WTC11 (cell line): ENCODE measurements at regions not wholly inside any gene's neighbourhood (a gene's known extent, or its start where the extent isn't known, plus 50 kb on each side); places are given as distances from the start of the nearest gene placed in this dataset.
A peak's percentile ranks its signal among the peaks of the same experiment; 100 is the strongest.

Experiments used
- ATAC-seq: fragments of 200-7000 bp; cut with Tn5 transposase; 2 replicates; pipeline ENCODE4 v1.10.0; 2021; ENCODE audit warnings: mild to moderate bottlenecking, moderate library complexity
- CTCF ChIA-PET: fragments of 300-600 bp; sonication (Branson Sonifier 250); formaldehyde crosslinking; loops from one replicate; lab custom pipeline; 2021; ENCODE audit warnings: antibody characterized with exemption; lab: Charles Lee
- POLR2A ChIA-PET: fragments of 350-600 bp; sonication (Branson Sonifier 250); formaldehyde crosslinking; loops from one replicate; lab custom pipeline; 2021; ENCODE audit warnings: antibody characterized with exemption; lab: Charles Lee
- DNase-seq: peaks from one replicate; pipeline ENCODE4 v3.0.0; 2021; ENCODE audit warnings: low spot score
- H3K27ac Mint-ChIP-seq: 2 replicates; pipeline ENCODE4 v1.8.0; 2021; ENCODE audit warnings: mixed read lengths
- H3K27me3 Mint-ChIP-seq: 2 replicates; pipeline ENCODE4 v1.8.0; 2021; ENCODE audit warnings: low read depth, mild to moderate bottlenecking, moderate library complexity, mixed read lengths
- H3K36me3 Mint-ChIP-seq: 2 replicates; pipeline ENCODE4 v1.8.0; 2021; ENCODE audit warnings: mixed read lengths
- H3K4me1 Mint-ChIP-seq: 2 replicates; pipeline ENCODE4 v1.8.0; 2022; ENCODE audit warnings: mixed read lengths
- H3K4me3 Mint-ChIP-seq: 2 replicates; pipeline ENCODE4 v1.8.0; 2021; ENCODE audit warnings: mild to moderate bottlenecking, moderate library complexity, mixed read lengths
- H3K9me3 Mint-ChIP-seq: 2 replicates; pipeline ENCODE4 v1.8.0; 2021; ENCODE audit warnings: mixed read lengths
- ATF6 ChIP-seq: sonication (generic); formaldehyde crosslinking; IDR thresholded peaks from 2 replicates; pipeline ENCODE4 v1.8.1; 2023; ENCODE audit warnings: mild to moderate bottlenecking, missing genetic modification reagents
- CREB1 ChIP-seq: sonication (generic); formaldehyde crosslinking; IDR thresholded peaks from 2 replicates; pipeline ENCODE4 v1.8.0; 2023; ENCODE audit warnings: mild to moderate bottlenecking, missing genetic modification reagents
- ELF4 ChIP-seq: sonication (generic); formaldehyde crosslinking; IDR thresholded peaks from 2 replicates; pipeline ENCODE4 v1.8.1; 2022; ENCODE audit warnings: low read depth, mild to moderate bottlenecking, moderate library complexity, missing genetic modification reagents
- FOXJ3 ChIP-seq: sonication (generic); formaldehyde crosslinking; IDR thresholded peaks from 2 replicates; pipeline ENCODE4 v1.9.0; 2021; ENCODE audit warnings: missing genetic modification reagents, mild to moderate bottlenecking, borderline replicate concordance
- GTF2I ChIP-seq: fragments of 250-450 bp; sonication (Bioruptor Pico); conservative IDR thresholded peaks from 2 replicates; pipeline ENCODE4 v1.4.0; 2021; ENCODE audit warnings: mild to moderate bottlenecking
- IRF2 ChIP-seq: sonication (generic); formaldehyde crosslinking; IDR thresholded peaks from 2 replicates; pipeline ENCODE4 v1.8.0; 2022; ENCODE audit warnings: low read depth, missing genetic modification reagents, borderline replicate concordance
- JAZF1 ChIP-seq: fragments of 250-450 bp; sonication (Bioruptor Pico); IDR thresholded peaks from 2 replicates; pipeline ENCODE4 v1.9.0; 2021; ENCODE audit warnings: moderate library complexity, mild to moderate bottlenecking, inconsistent platforms
- NR2C2 ChIP-seq: sonication (generic); formaldehyde crosslinking; IDR thresholded peaks from 2 replicates; pipeline ENCODE4 v1.8.0; 2022; ENCODE audit warnings: mild to moderate bottlenecking, missing genetic modification reagents
- RORB ChIP-seq: fragments of 250-450 bp; sonication (Bioruptor Pico); IDR thresholded peaks from 2 replicates; pipeline ENCODE4 v1.9.0; 2021; ENCODE audit warnings: mild to moderate bottlenecking
- SMAD4 ChIP-seq: sonication (generic); formaldehyde crosslinking; IDR thresholded peaks from 2 replicates; pipeline ENCODE4 v1.8.0; 2022; ENCODE audit warnings: mild to moderate bottlenecking, missing genetic modification reagents
- SOX15 ChIP-seq: fragments of 250-450 bp; sonication (Bioruptor Pico); IDR thresholded peaks from 2 replicates; pipeline ENCODE4 v1.9.0; 2021; ENCODE audit warnings: mild to moderate bottlenecking
- SP1 ChIP-seq: sonication (generic); formaldehyde crosslinking; conservative IDR thresholded peaks from 2 replicates; pipeline ENCODE4 v1.8.1; 2022; ENCODE audit warnings: missing genetic modification reagents
- TP53 ChIP-seq: sonication (generic); formaldehyde crosslinking; IDR thresholded peaks from 2 replicates; pipeline ENCODE4 v1.8.1; 2023; ENCODE audit warnings: mild to moderate bottlenecking, missing genetic modification reagents
- USF2 ChIP-seq: sonication (generic); formaldehyde crosslinking; IDR thresholded peaks from 2 replicates; pipeline ENCODE4 v1.8.1; 2023; ENCODE audit warnings: mild to moderate bottlenecking, missing genetic modification reagents, moderate library complexity
- ZBTB21 ChIP-seq: sonication (generic); formaldehyde crosslinking; IDR thresholded peaks from 2 replicates; pipeline ENCODE4 v1.8.1; 2023; ENCODE audit warnings: mild to moderate bottlenecking, missing genetic modification reagents, borderline replicate concordance
- ZNF121 ChIP-seq: sonication (generic); formaldehyde crosslinking; IDR thresholded peaks from 2 replicates; pipeline ENCODE4 v1.8.0; 2023; ENCODE audit warnings: missing genetic modification reagents
- ZNF317 ChIP-seq: sonication (generic); formaldehyde crosslinking; IDR thresholded peaks from 2 replicates; pipeline ENCODE4 v1.8.1; 2023; ENCODE audit warnings: low read depth, mild to moderate bottlenecking, moderate library complexity, missing genetic modification reagents, borderline replicate concordance
- ZNF423 ChIP-seq: fragments of 250-450 bp; sonication (Bioruptor Pico); IDR thresholded peaks from 2 replicates; pipeline ENCODE4 v2.1.2; 2022; ENCODE audit warnings: mild to moderate bottlenecking, moderate library complexity
- ZSCAN18 ChIP-seq: fragments of 250-450 bp; sonication (Bioruptor Pico); IDR thresholded peaks from 2 replicates; pipeline ENCODE4 v2.1.2; 2022; ENCODE audit warnings: mild to moderate bottlenecking, moderate library complexity
- TF ChIP-seq, protein P1 (sequence below): sonication (generic); formaldehyde crosslinking; IDR thresholded peaks from 2 replicates; pipeline ENCODE4 v1.8.0; 2023; ENCODE audit warnings: missing genetic modification reagents, mild to moderate bottlenecking, borderline replicate concordance
- TF ChIP-seq, protein P2 (sequence below): sonication (generic); formaldehyde crosslinking; IDR thresholded peaks from 2 replicates; pipeline ENCODE4 v1.8.1; 2022; ENCODE audit warnings: missing genetic modification reagents, borderline replicate concordance
- TF ChIP-seq, protein P3 (sequence below): sonication (generic); formaldehyde crosslinking; IDR thresholded peaks from 2 replicates; pipeline ENCODE4 v1.8.1; 2023; ENCODE audit warnings: mild to moderate bottlenecking, moderate library complexity, missing genetic modification reagents
- TF ChIP-seq, protein P4 (sequence below): fragments of 250-450 bp; sonication (Bioruptor Pico); IDR thresholded peaks from 2 replicates; pipeline ENCODE4 v1.9.0; 2021; ENCODE audit warnings: mild to moderate bottlenecking

- Mint-ChIP-seq H3K4me3 (no peak overlapping the region), H3K27me3 (no peaks in the 10 kb centered on the region), H3K27ac (no peak overlapping the region), H3K9me3 (peaks cover 26% of the 10 kb centered on the region), H3K4me1 (peaks cover 44% of the 10 kb centered on the region), H3K36me3 (peaks cover 9% of the 10 kb centered on the region)
- DNase-seq (no peak), ATAC-seq (no peak)
- POLR2A ChIA-PET: no interaction called here
- CTCF ChIA-PET: no interaction called here
- TF ChIP-seq SP1: no peak
- TF ChIP-seq SMAD4 (CRISPR knock-in tag): no peak
- TF ChIP-seq ZNF423 (CRISPR knock-in tag): no peak
- no peak for TF ChIP-seq RORB (CRISPR knock-in tag)
- TF ChIP-seq, protein P1, sequence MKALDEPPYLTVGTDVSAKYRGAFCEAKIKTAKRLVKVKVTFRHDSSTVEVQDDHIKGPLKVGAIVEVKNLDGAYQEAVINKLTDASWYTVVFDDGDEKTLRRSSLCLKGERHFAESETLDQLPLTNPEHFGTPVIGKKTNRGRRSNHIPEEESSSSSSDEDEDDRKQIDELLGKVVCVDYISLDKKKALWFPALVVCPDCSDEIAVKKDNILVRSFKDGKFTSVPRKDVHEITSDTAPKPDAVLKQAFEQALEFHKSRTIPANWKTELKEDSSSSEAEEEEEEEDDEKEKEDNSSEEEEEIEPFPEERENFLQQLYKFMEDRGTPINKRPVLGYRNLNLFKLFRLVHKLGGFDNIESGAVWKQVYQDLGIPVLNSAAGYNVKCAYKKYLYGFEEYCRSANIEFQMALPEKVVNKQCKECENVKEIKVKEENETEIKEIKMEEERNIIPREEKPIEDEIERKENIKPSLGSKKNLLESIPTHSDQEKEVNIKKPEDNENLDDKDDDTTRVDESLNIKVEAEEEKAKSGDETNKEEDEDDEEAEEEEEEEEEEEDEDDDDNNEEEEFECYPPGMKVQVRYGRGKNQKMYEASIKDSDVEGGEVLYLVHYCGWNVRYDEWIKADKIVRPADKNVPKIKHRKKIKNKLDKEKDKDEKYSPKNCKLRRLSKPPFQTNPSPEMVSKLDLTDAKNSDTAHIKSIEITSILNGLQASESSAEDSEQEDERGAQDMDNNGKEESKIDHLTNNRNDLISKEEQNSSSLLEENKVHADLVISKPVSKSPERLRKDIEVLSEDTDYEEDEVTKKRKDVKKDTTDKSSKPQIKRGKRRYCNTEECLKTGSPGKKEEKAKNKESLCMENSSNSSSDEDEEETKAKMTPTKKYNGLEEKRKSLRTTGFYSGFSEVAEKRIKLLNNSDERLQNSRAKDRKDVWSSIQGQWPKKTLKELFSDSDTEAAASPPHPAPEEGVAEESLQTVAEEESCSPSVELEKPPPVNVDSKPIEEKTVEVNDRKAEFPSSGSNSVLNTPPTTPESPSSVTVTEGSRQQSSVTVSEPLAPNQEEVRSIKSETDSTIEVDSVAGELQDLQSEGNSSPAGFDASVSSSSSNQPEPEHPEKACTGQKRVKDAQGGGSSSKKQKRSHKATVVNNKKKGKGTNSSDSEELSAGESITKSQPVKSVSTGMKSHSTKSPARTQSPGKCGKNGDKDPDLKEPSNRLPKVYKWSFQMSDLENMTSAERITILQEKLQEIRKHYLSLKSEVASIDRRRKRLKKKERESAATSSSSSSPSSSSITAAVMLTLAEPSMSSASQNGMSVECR (CRISPR knock-in tag): no peak
- TF ChIP-seq ZBTB21 (CRISPR knock-in tag): no peak
- no peak for TF ChIP-seq JAZF1 (CRISPR knock-in tag)
- TF ChIP-seq GTF2I (CRISPR knock-in tag): no peak
- no peak for TF ChIP-seq IRF2 (CRISPR knock-in tag)
- TF ChIP-seq, protein P2, sequence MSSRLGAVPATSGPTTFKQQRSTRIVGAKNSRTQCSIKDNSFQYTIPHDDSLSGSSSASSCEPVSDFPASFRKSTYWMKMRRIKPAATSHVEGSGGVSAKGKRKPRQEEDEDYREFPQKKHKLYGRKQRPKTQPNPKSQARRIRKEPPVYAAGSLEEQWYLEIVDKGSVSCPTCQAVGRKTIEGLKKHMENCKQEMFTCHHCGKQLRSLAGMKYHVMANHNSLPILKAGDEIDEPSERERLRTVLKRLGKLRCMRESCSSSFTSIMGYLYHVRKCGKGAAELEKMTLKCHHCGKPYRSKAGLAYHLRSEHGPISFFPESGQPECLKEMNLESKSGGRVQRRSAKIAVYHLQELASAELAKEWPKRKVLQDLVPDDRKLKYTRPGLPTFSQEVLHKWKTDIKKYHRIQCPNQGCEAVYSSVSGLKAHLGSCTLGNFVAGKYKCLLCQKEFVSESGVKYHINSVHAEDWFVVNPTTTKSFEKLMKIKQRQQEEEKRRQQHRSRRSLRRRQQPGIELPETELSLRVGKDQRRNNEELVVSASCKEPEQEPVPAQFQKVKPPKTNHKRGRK (CRISPR knock-in tag): no peak
- no peak for TF ChIP-seq ATF6 (CRISPR knock-in tag)
- no peak for TF ChIP-seq CREB1
- TF ChIP-seq ZNF317: no peak
- no peak for TF ChIP-seq FOXJ3 (CRISPR knock-in tag)
- TF ChIP-seq ZNF121 (CRISPR knock-in tag): no peak
- no peak for TF ChIP-seq NR2C2
Observed at GRCh38 chr17:34176440-34176839, 78.6 kb upstream of the CCL2 start.

- H3K36me3 Mint-ChIP-seq: no peaks in the 10 kb centered on the region
- H3K9me3 Mint-ChIP-seq: peaks cover 15% of the 10 kb centered on the region
- DNase-seq (no peak), ATAC-seq (no peak)
- peak overlapping the region; percentile 35; the same call in 1 of the 2 replicates for H3K27ac Mint-ChIP-seq
- ChIA-PET POLR2A (no interaction called here), CTCF (interaction anchor here (1.3 to 3.0 kb wide), 2 partner anchors 172 to 184 kb away, joined by 3 to 26 read pairs; no protein-coding TSS in a partner anchor)
- TF ChIP-seq TP53 (CRISPR knock-in tag): no peak
- no peak for TF ChIP-seq USF2 (CRISPR knock-in tag)
- TF ChIP-seq, protein P3, sequence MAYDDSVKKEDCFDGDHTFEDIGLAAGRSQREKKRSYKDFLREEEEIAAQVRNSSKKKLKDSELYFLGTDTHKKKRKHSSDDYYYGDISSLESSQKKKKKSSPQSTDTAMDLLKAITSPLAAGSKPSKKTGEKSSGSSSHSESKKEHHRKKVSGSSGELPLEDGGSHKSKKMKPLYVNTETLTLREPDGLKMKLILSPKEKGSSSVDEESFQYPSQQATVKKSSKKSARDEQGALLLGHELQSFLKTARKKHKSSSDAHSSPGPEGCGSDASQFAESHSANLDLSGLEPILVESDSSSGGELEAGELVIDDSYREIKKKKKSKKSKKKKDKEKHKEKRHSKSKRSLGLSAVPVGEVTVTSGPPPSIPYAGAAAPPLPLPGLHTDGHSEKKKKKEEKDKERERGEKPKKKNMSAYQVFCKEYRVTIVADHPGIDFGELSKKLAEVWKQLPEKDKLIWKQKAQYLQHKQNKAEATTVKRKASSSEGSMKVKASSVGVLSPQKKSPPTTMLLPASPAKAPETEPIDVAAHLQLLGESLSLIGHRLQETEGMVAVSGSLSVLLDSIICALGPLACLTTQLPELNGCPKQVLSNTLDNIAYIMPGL: no peak
- TF ChIP-seq, protein P4, sequence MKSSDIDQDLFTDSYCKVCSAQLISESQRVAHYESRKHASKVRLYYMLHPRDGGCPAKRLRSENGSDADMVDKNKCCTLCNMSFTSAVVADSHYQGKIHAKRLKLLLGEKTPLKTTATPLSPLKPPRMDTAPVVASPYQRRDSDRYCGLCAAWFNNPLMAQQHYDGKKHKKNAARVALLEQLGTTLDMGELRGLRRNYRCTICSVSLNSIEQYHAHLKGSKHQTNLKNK (CRISPR knock-in tag): no peak
- no peak for TF ChIP-seq SOX15 (CRISPR knock-in tag)
- no peak for TF ChIP-seq ELF4 (CRISPR knock-in tag)
- TF ChIP-seq ZSCAN18 (CRISPR knock-in tag): no peak
- H3K4me3 Mint-ChIP-seq: no peak overlapping the region; the same call in 1 of the 2 replicates
- no peaks in the 10 kb centered on the region for H3K27me3 Mint-ChIP-seq
- peaks cover 48% of the 10 kb centered on the region for H3K4me1 Mint-ChIP-seq
Observed at GRCh38 chr17:34177642-34178041, 77.4 kb upstream of the CCL2 start.
